ENCODE measurements at regions not wholly inside any gene's neighbourhood (a gene's known extent, or its start where the extent isn't known, plus 50 kb on each side); places are given as distances from the start of the nearest gene placed in this dataset.

- Mint-ChIP-seq H3K27me3 (ENCODE audit: low read depth) (no peaks in the 10 kb centered on the region), H3K27ac (no peak overlapping the region), H3K4me1 (peaks cover 6% of the 10 kb centered on the region), H3K4me3 (no peak overlapping the region), H3K9me3 (peaks cover 2% of the 10 kb centered on the region), H3K36me3 (no peaks in the 10 kb centered on the region)
- no peak for TF ChIP-seq CTCF (IDR thresholded peaks at IDR 0.05; ENCODE audit: unreplicated experiment)
- no peak for DNase-seq (ENCODE audit: low spot score in 2 of 2, unreplicated experiment in 2 of 2)
Observed at GRCh38 chr10:4063717-4064116, 278.7 kb upstream of the KLF6 start.

- Mint-ChIP-seq H3K27ac (no peak overlapping the region), H3K4me1 (peaks cover 6% of the 10 kb centered on the region), H3K27me3 (ENCODE audit: low read depth) (no peaks in the 10 kb centered on the region), H3K9me3 (peaks cover 2% of the 10 kb centered on the region), H3K36me3 (no peaks in the 10 kb centered on the region), H3K4me3 (no peak overlapping the region)
- DNase-seq (ENCODE audit: low spot score in 2 of 2, unreplicated experiment in 2 of 2) = no peak
- TF ChIP-seq CTCF (IDR thresholded peaks at IDR 0.05; ENCODE audit: unreplicated experiment) = no peak
Observed at GRCh38 chr10:4062751-4063150, 277.7 kb upstream of the KLF6 start.

- Mint-ChIP-seq H3K4me3 (no peak overlapping the region), H3K4me1 (peaks cover 6% of the 10 kb centered on the region), H3K27me3 (ENCODE audit: low read depth) (no peaks in the 10 kb centered on the region), H3K9me3 (peaks cover 2% of the 10 kb centered on the region), H3K27ac (no peak overlapping the region), H3K36me3 (no peaks in the 10 kb centered on the region)
- no peak for DNase-seq (ENCODE audit: low spot score in 2 of 2, unreplicated experiment in 2 of 2)
- no peak for TF ChIP-seq CTCF (IDR thresholded peaks at IDR 0.05; ENCODE audit: unreplicated experiment)
Observed at GRCh38 chr10:4062072-4062471, 277.1 kb upstream of the KLF6 start.

GRCh38 chr10:4061441-4061951, 276.5 kb upstream of the KLF6 start:
- H3K4me1 Mint-ChIP-seq = peaks cover 3% of the 10 kb centered on the region
- no peaks in the 10 kb centered on the region for H3K27me3 Mint-ChIP-seq (ENCODE audit: low read depth)
- peaks cover 5% of the 10 kb centered on the region for H3K9me3 Mint-ChIP-seq
- H3K36me3 Mint-ChIP-seq = no peaks in the 10 kb centered on the region
- TF ChIP-seq CTCF (IDR thresholded peaks at IDR 0.05; ENCODE audit: unreplicated experiment) = no peak
- H3K4me3 Mint-ChIP-seq = no peak overlapping the region
- H3K27ac Mint-ChIP-seq = no peak overlapping the region
- no peak for DNase-seq (ENCODE audit: low spot score in 2 of 2, unreplicated experiment in 2 of 2)

- no peaks in the 10 kb centered on the region for H3K4me1 Mint-ChIP-seq
- no peak overlapping the region for H3K27ac Mint-ChIP-seq
- no peak for TF ChIP-seq CTCF (IDR thresholded peaks at IDR 0.05; ENCODE audit: unreplicated experiment)
- no peak for DNase-seq (ENCODE audit: low spot score in 2 of 2, unreplicated experiment in 2 of 2)
- H3K4me3 Mint-ChIP-seq = no peak overlapping the region
- no peaks in the 10 kb centered on the region for H3K36me3 Mint-ChIP-seq
- no peaks in the 10 kb centered on the region for H3K27me3 Mint-ChIP-seq (ENCODE audit: low read depth)
- H3K9me3 Mint-ChIP-seq = peaks cover 7% of the 10 kb centered on the region
Observed at GRCh38 chr10:4059471-4060138, 274.6 kb upstream of the KLF6 start.
